ENCODE measurements at regions not wholly inside any gene's neighbourhood (a gene's known extent, or its start where the extent isn't known, plus 50 kb on each side); places are given as distances from the start of the nearest gene placed in this dataset.

DNA sequence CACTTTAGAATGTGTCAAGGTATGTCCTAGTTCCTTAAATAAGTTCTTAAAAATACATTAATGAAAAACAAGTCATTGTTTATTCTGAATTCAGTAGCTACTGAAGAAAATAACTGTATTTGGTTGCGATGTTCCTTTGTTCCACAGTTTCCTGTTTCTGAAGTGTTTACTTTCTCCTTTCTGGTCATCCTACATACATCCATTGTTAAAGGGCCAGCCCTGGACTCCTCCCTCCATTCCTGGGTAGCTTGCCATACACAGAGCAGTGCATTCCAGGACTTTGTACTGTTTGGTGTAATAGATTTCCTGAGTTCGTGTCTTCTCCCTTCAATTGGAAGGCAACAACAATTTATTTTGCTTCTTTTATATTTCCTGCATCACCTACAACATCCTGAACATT lies 845.4 kb upstream of the CXADR start:
- no peak overlapping the region for H3K27ac ChIP-seq (ENCODE audit: low read length)
- no peaks in the 10 kb centered on the region for H3K27me3 ChIP-seq (ENCODE audit: low read depth, low read length)
- no peaks in the 10 kb centered on the region for H3K4me1 ChIP-seq (ENCODE audit: control insufficient read depth in 1 of 2, insufficient read depth in 2 of 2, low read length in 2 of 2)
- H3K4me3 ChIP-seq (ENCODE audit: low read depth in 1 of 2, low read length in 2 of 2), result no peak overlapping the region
- no peaks in the 10 kb centered on the region for H3K9me3 ChIP-seq (ENCODE audit: control insufficient read depth in 1 of 2, low read length in 2 of 2)
- H3K36me3 ChIP-seq (ENCODE audit: control insufficient read depth in 1 of 2, insufficient read depth in 2 of 2, low read length in 2 of 2), result no peaks in the 10 kb centered on the region

DNA sequence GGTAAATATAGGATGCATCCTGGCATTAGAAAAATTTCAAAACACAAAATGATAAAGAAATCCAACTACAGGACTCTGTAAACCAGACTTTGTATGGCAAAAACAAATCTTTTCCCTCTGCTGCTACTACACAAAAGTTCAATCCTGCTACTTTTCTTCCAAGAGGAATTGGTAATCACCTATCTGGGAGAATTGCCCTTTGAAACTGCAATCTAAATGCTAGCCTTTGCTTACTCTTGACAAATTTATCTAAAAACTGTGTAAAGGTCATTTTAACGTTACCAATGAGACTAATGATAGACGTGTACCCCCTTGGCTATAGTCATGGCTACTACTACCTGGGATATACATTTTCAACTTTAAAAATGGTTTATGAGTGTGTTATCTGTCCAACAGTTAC lies 837.9 kb upstream of the CXADR start:
- H3K9me3 ChIP-seq (ENCODE audit: control insufficient read depth in 1 of 2, low read length in 2 of 2), result no peaks in the 10 kb centered on the region
- no peak overlapping the region for H3K4me3 ChIP-seq (ENCODE audit: low read depth in 1 of 2, low read length in 2 of 2)
- H3K4me1 ChIP-seq (ENCODE audit: control insufficient read depth in 1 of 2, insufficient read depth in 2 of 2, low read length in 2 of 2), result no peaks in the 10 kb centered on the region
- H3K27me3 ChIP-seq (ENCODE audit: low read depth, low read length), result no peaks in the 10 kb centered on the region
- H3K36me3 ChIP-seq (ENCODE audit: control insufficient read depth in 1 of 2, insufficient read depth in 2 of 2, low read length in 2 of 2), result no peaks in the 10 kb centered on the region
- no peak overlapping the region for H3K27ac ChIP-seq (ENCODE audit: low read length)

DNA sequence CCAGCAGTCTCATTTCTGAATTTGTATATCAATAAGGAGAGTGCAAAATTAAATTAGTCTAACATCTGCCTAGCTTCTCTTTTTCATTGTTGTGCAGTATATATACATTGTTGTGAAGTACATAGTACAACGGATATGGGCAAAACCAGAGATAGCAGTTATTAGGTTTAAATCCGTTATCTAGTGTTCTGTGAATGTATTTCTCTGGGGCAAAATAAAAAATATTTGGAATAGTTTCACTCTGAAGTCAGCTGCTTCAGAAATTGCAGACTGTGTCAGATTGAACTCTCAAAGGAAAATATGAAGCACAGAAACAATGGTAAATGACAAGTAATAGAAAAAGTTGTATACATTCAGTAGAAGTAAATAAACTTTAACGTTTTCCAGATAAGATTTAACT lies 836.5 kb upstream of the CXADR start:
- Histone ChIP-seq H3K27ac (ENCODE audit: low read length) (no peak overlapping the region), H3K36me3 (ENCODE audit: control insufficient read depth in 1 of 2, insufficient read depth in 2 of 2, low read length in 2 of 2) (no peaks in the 10 kb centered on the region), H3K4me3 (ENCODE audit: low read depth in 1 of 2, low read length in 2 of 2) (no peak overlapping the region)

DNA sequence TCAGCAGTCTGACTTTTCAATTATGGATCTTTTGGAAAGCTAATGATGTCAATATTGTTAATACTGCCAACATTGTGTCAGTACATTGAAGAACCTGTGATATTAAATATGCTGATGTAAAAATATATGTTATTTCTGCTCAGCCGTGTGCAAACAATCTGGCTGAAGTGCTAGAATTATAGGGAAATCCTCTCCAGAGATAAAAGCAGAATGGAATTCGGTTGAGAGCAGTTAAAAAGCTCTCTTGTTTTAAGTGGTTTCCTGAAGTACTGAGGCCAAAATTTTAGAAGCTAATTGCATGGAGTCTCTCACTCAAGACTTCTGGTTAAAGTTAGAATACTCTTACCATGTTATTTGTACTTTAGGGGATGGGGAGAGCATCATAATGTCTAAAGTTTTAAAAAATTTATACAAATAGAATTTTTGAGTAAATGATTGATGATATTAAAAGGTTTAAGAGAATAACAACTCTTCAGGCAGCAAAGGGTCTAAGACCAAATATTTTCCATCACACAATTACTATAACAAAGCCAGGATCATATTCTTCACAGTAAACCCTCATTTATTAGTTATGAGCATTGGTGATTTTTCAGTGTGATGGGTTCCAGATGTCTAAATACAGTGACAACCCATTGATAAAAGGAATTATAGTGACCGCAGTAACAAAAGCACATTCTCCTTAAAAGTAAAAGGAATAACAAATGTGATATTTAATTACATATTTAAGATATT lies 834.2 kb upstream of the CXADR start:
- Histone ChIP-seq H3K27ac (ENCODE audit: low read length) (no peak overlapping the region), H3K36me3 (ENCODE audit: control insufficient read depth in 1 of 2, insufficient read depth in 2 of 2, low read length in 2 of 2) (no peaks in the 10 kb centered on the region), H3K9me3 (ENCODE audit: control insufficient read depth in 1 of 2, low read length in 2 of 2) (no peaks in the 10 kb centered on the region), H3K4me1 (ENCODE audit: control insufficient read depth in 1 of 2, insufficient read depth in 2 of 2, low read length in 2 of 2) (no peaks in the 10 kb centered on the region), H3K27me3 (ENCODE audit: low read depth, low read length) (no peaks in the 10 kb centered on the region), H3K4me3 (ENCODE audit: low read depth in 1 of 2, low read length in 2 of 2) (no peak overlapping the region)

More for the DNA sequence above, 836.5 kb upstream of the CXADR start:
- H3K27me3 ChIP-seq (ENCODE audit: low read depth, low read length), result no peaks in the 10 kb centered on the region
- no peaks in the 10 kb centered on the region for H3K9me3 ChIP-seq (ENCODE audit: control insufficient read depth in 1 of 2, low read length in 2 of 2)
- H3K4me1 ChIP-seq (ENCODE audit: control insufficient read depth in 1 of 2, insufficient read depth in 2 of 2, low read length in 2 of 2), result no peaks in the 10 kb centered on the region

DNA sequence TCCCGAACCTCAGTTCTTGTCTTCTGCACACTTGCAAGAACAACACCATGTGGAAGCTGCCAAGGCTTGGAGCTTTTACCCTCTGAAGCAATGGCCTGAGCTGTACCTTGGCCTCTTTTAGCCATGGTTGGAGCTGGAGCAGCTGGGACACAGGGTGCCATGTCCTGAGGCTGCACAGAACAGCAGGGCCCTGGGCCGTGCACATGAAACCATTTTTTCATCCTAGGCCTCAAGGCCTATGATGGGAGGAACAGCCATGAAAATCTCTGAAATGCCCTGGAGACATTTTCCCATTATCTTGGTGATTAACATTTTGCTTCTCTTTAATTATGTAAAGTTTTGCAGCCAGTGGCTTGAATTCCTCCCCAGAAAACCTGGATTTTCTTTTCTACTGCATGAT lies 817.8 kb upstream of the CXADR start:
- H3K4me1 ChIP-seq (ENCODE audit: control insufficient read depth in 1 of 2, insufficient read depth in 2 of 2, low read length in 2 of 2), result no peaks in the 10 kb centered on the region
- H3K9me3 ChIP-seq (ENCODE audit: control insufficient read depth in 1 of 2, low read length in 2 of 2), result peaks cover 0 to 6% of the 10 kb centered on the region in 2 donors
- H3K27ac ChIP-seq (ENCODE audit: low read length), result no peak overlapping the region
- H3K36me3 ChIP-seq (ENCODE audit: control insufficient read depth in 1 of 2, insufficient read depth in 2 of 2, low read length in 2 of 2), result no peaks in the 10 kb centered on the region
- H3K4me3 ChIP-seq (ENCODE audit: low read depth in 1 of 2, low read length in 2 of 2), result no peak overlapping the region
- H3K27me3 ChIP-seq (ENCODE audit: low read depth, low read length), result no peaks in the 10 kb centered on the region

DNA sequence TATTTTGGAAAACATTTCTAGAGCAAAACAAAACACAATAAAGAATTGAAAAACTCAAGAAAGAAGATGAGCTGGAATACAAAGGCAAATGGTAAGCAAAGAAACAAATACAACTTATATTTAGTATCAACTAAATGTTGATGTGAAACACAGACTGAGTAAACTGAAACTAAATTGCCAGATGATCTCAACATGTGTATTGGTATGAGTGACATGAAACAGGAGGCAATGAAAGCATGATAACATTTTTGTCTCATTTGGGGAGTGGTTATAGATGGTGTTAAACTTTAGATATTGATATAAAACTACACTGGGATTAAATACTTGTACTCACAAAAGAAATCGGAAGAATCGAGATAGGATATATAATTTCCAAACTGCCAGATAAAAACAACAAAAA lies 805.6 kb upstream of the CXADR start:
- Histone ChIP-seq H3K27me3 (ENCODE audit: low read depth, low read length) (no peaks in the 10 kb centered on the region), H3K27ac (ENCODE audit: low read length) (no peak overlapping the region), H3K4me3 (ENCODE audit: low read depth in 1 of 2, low read length in 2 of 2) (no peak overlapping the region), H3K9me3 (ENCODE audit: control insufficient read depth in 1 of 2, low read length in 2 of 2) (no peaks in the 10 kb centered on the region), H3K36me3 (ENCODE audit: control insufficient read depth in 1 of 2, insufficient read depth in 2 of 2, low read length in 2 of 2) (no peaks in the 10 kb centered on the region), H3K4me1 (ENCODE audit: control insufficient read depth in 1 of 2, insufficient read depth in 2 of 2, low read length in 2 of 2) (peaks cover 0 to 3% of the 10 kb centered on the region in 2 donors)

DNA sequence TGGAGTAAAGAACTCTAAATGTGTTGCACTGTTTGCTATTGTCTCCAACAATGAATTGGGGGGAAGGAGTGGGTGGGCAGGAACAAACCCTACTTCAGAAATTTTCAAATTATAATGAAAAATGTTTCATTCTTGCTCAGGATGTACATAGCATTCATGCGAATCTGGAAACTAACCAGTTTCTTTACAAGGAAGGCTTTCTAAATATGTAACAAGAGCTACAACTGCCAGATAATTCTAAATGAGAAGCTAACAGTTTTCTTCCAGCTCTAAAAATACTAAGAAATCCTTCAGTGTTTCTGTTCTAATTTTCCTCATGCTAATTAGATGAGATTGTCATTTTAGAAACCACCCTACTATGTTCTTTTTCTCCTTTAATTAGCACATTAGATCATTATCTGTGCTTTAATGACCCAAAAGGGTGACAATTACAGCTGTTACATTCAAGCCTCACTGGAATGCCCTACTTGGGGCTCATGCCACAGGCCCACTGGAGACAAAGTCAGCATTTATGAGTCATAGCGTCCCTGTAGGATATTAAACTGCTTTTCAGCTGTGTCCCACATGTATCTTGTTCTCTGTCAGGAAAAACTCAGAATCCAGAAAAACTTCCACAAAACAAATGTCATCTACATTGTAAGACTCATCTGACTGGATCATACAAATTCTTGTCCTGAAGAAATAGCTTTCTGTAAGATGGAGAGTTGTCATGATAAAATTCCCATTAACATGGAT lies 804.6 kb upstream of the CXADR start:
- no peak overlapping the region for H3K27ac ChIP-seq (ENCODE audit: low read length)
- no peaks in the 10 kb centered on the region for H3K36me3 ChIP-seq (ENCODE audit: control insufficient read depth in 1 of 2, insufficient read depth in 2 of 2, low read length in 2 of 2)
- H3K4me3 ChIP-seq (ENCODE audit: low read depth in 1 of 2, low read length in 2 of 2), result no peak overlapping the region
- no peaks in the 10 kb centered on the region for H3K9me3 ChIP-seq (ENCODE audit: control insufficient read depth in 1 of 2, low read length in 2 of 2)
- H3K4me1 ChIP-seq (ENCODE audit: control insufficient read depth in 1 of 2, insufficient read depth in 2 of 2, low read length in 2 of 2), result peaks cover 0 to 3% of the 10 kb centered on the region in 2 donors
- H3K27me3 ChIP-seq (ENCODE audit: low read depth, low read length), result no peaks in the 10 kb centered on the region

DNA sequence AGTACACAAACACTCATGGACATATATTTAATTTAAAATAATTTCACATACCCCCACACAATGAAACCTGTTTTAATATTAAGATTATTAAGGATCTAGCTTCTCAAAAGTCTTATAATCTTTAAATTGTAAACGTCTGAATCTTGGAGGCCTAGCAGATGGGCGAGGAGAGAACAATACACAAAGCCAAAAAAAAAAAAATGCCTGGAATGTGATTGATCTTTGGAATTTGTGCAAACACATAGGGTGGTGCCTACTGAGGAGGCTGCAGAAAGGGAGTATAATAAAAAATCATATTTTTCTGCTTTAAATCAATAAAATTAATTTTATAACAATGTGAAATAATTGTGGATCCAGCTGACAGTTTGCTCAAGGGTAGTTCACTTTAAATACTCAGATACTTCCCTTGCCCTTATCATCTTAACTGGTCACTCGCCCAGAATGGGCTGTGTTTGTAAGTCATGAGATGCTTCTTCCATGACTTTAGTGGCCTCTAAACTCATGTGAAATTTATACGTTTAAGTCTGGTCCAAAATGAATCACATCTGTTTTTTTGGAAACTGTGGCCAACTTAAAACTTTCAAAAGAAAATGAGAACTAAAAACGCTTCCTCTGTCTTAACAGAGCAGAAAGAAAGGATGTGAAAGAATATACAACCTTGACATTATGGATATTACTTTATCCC lies 802.8 kb upstream of the CXADR start:
- Histone ChIP-seq H3K9me3 (ENCODE audit: control insufficient read depth in 1 of 2, low read length in 2 of 2) (no peaks in the 10 kb centered on the region), H3K27me3 (ENCODE audit: low read depth, low read length) (no peaks in the 10 kb centered on the region), H3K4me1 (ENCODE audit: control insufficient read depth in 1 of 2, insufficient read depth in 2 of 2, low read length in 2 of 2) (peaks cover 0 to 3% of the 10 kb centered on the region in 2 donors), H3K27ac (ENCODE audit: low read length) (no peak overlapping the region), H3K36me3 (ENCODE audit: control insufficient read depth in 1 of 2, insufficient read depth in 2 of 2, low read length in 2 of 2) (no peaks in the 10 kb centered on the region), H3K4me3 (ENCODE audit: low read depth in 1 of 2, low read length in 2 of 2) (no peak overlapping the region)

DNA sequence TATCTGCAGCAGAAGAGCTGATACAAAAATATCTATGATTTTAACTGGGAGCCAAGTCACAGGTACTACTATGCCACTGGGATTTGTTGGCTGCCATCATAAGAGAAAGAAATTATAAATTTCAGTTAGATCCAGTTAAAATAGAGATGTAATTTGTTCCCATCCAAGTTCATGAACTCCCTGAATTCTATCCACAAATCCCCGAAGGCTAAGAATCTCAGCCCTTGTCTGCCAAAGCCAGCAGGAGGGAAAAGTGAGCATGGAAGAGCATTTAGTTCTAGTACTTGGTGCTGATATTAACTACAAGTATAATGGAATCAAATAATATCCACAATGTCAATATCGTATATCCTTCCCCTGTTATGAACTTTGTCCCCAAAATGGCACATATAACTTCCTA lies 801.1 kb upstream of the CXADR start:
- Histone ChIP-seq H3K9me3 (ENCODE audit: control insufficient read depth in 1 of 2, low read length in 2 of 2) (peaks cover 0 to 3% of the 10 kb centered on the region in 2 donors), H3K36me3 (ENCODE audit: control insufficient read depth in 1 of 2, insufficient read depth in 2 of 2, low read length in 2 of 2) (no peaks in the 10 kb centered on the region), H3K27ac (ENCODE audit: low read length) (no peak overlapping the region), H3K27me3 (ENCODE audit: low read depth, low read length) (no peaks in the 10 kb centered on the region), H3K4me3 (ENCODE audit: low read depth in 1 of 2, low read length in 2 of 2) (no peak overlapping the region), H3K4me1 (ENCODE audit: control insufficient read depth in 1 of 2, insufficient read depth in 2 of 2, low read length in 2 of 2) (peaks cover 0 to 3% of the 10 kb centered on the region in 2 donors)

DNA sequence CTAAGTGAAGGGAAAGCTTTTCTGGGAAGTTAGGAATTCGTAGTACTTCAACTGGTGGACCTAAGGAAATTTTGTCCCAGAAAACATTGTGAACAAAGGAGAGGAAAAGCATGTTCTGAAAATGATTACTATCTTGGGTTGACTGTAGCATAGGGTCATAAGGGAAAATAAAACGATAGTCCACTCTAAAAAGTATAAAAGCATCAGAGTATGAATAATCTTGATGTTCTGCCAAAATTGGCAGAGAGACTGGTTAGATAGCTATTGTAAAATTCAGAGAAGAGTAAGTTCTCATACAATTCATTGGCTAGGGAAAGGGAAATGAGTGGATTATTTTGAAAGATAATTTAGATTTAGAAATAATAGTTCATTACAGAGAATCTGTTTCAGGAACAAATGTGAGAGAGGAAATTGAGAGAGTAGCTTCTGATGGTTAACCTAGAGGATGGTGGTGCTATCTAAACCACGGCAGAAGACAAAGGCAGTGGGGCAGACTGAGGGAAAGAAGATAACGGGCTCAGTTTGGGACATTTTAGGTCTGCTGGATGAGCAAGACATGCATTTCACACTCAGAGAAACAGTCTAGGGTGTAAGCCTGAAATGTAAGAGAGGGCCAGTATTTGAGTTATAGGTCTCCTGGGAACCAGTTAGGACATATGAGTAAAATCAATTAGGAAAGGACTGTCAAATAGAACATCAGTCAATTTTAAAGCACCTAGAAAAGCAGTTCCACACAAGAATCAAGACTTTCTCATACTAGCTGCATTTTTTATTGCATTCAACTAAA lies 799.3 kb upstream of the CXADR start:
- Histone ChIP-seq H3K36me3 (ENCODE audit: control insufficient read depth in 1 of 2, insufficient read depth in 2 of 2, low read length in 2 of 2) (no peaks in the 10 kb centered on the region), H3K9me3 (ENCODE audit: control insufficient read depth in 1 of 2, low read length in 2 of 2) (peaks cover 0 to 8% of the 10 kb centered on the region in 2 donors), H3K27me3 (ENCODE audit: low read depth, low read length) (no peaks in the 10 kb centered on the region), H3K27ac (ENCODE audit: low read length) (no peak overlapping the region), H3K4me3 (ENCODE audit: low read depth in 1 of 2, low read length in 2 of 2) (no peak overlapping the region), H3K4me1 (ENCODE audit: control insufficient read depth in 1 of 2, insufficient read depth in 2 of 2, low read length in 2 of 2) (peaks cover 0 to under 1% of the 10 kb centered on the region in 2 donors)

DNA sequence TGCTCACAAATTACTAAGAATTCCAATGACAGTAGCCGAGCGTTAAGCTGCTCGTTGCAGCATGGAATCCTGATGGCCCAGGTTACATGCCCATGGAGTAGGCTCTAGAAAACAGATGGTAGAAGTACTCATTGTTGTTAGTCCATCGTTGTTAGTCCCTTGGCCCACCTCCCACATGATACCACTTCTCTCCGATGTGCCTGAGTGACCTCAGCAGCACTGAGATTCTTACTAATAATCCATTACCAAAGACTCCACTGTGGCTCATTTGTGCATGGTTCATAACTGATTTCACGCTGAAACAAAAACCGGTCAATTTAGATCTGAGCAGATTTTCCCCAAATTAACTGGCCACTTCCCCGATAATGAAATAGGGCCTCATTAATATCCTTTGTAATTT lies 772.3 kb upstream of the CXADR start:
- H3K27ac ChIP-seq (ENCODE audit: low read length), result no peak overlapping the region
- no peaks in the 10 kb centered on the region for H3K9me3 ChIP-seq (ENCODE audit: control insufficient read depth in 1 of 2, low read length in 2 of 2)

More for the DNA sequence above, 772.3 kb upstream of the CXADR start:
- H3K36me3 ChIP-seq (ENCODE audit: control insufficient read depth in 1 of 2, insufficient read depth in 2 of 2, low read length in 2 of 2), result no peaks in the 10 kb centered on the region
- H3K4me1 ChIP-seq (ENCODE audit: control insufficient read depth in 1 of 2, insufficient read depth in 2 of 2, low read length in 2 of 2), result peaks cover 0 to 23% of the 10 kb centered on the region in 2 donors
- H3K4me3 ChIP-seq (ENCODE audit: low read depth in 1 of 2, low read length in 2 of 2), result no peak overlapping the region
- no peaks in the 10 kb centered on the region for H3K27me3 ChIP-seq (ENCODE audit: low read depth, low read length)

All from muscle layer of duodenum (tissue), 2 donors.